ENCODE measurements at regions not wholly inside any gene's neighbourhood (a gene's known extent, or its start where the extent isn't known, plus 50 kb on each side); places are given as distances from the start of the nearest gene placed in this dataset.
"Not testable (repeated sequence)": the region's sequence is repeated elsewhere in the genome, so short reads cannot be mapped to it uniquely, and the experiment has no call there.

DNA sequence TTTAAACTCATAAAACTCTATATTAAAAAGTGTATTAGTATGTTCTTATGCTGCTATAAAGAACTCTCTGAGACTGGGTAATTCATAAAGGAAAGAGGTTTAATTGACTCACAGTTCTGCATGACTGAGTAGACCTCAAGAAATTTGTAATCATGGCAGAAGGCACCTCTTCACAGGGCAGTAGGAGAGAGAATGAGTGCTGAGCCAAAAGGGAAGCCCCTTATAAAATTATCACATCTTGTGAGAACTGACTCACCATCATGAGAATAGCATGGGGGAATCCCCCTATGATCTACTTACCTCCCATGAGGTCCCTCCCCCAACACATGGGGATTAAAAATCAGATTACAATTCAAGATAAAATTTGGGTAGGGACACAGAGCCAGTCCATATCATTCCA lies 463.2 kb downstream of the KLHL13 start:
- no peak for DNase-seq

DNA sequence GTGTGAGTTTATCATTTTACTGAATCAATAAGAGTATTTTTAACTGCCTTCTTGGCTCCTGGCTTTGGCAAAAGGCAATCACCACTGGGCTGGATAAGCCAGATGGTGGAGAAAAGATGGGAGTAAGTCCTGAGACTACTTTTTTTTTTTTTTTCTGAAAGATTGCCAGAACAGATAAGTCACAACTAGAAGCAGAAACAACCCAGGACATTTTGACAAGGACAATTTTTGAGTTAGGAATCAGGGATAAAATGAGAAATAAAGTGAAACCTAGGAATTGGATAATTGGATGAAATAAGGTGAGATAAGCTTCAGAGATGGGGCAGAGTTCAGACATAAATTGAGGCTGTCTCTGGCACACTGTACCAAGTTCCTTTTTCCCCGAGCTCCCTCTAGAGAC lies 471.0 kb downstream of the KLHL13 start:
- DNase-seq = peak; percentile 14

DNA sequence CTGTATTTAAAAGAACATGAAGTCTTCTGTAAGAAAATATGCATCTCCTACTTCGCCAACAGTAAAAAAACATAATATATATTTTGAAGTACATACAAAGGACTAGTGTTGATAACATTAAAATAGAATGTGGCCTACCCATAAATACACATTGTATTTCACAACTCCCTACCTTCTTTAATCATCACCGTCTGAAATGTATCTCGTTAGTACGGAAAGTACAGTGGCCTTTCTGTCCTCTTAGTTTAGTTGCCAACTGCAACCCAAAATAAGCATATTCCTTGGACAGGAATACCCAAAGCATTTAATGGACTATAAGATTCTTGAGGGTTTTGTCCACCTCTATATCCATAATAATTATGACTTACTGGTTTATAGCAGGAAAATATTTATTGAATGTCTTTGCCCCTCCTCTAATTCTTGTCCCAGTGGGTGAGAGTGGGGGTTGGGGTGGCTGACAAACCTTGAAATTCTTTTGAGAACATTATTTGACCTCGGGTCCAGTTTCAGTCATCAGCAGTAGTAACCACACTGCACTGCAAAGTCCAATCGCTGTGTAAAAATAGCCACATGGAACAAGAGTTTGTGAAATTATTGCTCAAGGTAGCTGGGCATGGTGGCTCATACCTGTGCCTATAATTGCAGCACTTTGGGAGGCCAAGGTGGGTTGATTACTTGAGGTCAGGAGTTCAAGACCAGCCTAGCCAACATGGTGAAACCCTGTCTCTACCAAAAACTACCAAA lies 474.5 kb downstream of the KLHL13 start:
- no peak for DNase-seq

DNA sequence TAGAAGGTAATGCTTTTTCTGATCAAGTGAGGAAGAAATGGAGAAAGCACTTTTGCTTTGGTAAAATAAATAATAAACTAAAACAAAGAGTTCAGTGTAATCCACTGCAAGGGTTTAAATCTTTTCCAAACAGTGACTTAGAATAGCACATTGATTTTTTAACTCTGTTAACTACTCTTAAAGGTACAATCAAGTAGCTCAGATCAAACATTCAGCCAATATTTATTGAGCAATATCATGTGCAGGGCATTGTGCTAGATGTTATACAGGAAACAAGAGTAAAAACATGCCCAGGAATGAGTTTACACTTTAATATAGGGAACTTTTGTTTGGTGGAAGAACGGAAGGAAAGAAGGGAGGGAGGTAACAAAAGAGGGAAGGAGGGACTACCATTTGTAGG lies 479.8 kb downstream of the KLHL13 start:
- no peak for DNase-seq

DNA sequence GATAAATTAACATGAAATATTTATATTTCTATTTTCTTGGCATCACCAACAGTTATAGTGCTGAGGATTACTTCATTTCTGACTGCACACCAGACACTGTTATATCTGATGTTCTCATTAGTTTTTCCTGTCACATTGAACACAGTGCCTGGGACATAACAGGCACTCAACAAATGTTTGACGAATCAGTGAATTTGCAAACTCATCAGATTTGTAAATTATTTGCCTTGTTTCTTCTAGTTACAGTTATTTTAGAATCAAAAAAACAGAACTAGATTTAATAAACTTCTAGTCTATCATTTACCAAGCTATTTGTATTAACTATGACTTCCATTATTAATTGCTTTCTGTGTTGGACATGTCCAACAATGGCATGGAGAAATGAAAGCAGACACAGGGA lies 483.3 kb downstream of the KLHL13 start:
- no peak for DNase-seq

DNA sequence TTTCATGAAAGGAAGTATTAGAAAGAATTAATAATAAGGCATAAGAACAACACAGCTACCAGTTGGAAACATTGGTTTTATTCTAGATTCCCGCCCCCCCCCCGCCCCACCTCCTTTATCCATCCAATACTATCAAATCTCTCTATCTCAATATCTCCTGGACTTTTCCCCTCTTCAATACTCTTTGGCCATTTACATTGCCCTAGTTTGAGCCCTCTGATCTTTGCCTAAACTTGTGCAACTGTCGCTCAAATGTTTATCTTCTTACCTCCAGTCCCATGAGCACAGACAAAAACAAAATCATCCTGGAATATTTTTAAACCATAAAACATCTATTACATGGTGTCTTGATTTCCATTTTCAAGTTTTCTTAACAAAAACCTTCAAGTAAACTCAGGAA lies 488.2 kb downstream of the KLHL13 start:
- DNase-seq = no peak

DNA sequence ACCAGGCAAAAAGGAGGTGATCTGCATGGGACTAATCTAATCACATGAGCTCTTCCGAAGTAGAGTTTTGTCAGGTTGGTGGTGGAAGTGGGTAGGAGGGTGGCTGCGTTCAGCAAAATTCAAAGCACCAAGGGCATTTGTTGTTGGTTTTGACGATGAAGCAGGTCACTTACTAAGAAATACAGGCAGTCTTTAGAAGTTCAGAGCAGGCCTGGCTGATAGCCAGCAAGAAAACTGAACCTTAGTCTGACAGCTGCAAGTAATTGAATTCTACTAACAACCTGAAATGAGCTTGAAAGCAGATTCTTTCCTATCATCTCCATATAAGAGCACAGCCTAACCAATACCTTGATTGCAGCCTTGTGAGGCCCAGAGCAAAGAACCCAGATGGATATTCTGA lies 505.8 kb downstream of the KLHL13 start:
- DNase-seq = no peak

DNA sequence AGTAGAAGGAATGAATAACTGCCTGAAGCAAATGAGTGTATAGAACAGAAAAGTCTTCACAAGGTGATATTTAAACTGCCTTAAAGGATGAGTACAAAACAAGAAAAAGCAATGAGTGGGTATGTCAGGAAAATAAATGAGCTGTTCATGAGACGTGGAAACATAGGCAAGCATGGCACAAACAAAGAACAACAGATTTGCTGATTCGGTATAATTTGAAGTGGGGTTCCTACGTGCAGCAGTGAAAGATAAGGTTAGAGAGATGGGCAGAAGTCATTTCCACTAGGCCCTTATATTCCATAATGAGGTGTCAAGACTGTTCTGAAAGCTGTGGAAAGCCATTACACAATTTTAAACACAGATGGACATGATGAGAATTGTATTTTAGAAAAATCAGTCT lies 506.6 kb downstream of the KLHL13 start:
- no peak for DNase-seq

DNA sequence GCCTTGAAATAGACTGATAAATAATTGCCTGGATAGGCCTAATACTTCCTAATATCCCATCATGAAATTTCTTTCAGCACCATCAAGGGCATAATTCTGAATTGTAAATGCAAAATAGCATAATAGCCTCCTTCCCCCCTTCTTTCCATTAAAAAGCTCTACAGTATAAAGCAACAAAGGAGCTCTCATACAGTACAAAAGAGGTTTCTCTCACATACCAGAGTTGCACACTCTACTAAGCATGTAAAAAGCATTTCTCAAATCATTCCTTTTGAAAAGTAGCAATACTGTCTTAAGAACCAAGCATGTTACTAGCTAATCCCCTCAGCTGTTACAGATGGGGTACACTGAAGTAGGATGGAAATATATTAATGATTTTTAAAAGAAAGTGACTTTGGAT lies 509.0 kb downstream of the KLHL13 start:
- no peak for DNase-seq

DNA sequence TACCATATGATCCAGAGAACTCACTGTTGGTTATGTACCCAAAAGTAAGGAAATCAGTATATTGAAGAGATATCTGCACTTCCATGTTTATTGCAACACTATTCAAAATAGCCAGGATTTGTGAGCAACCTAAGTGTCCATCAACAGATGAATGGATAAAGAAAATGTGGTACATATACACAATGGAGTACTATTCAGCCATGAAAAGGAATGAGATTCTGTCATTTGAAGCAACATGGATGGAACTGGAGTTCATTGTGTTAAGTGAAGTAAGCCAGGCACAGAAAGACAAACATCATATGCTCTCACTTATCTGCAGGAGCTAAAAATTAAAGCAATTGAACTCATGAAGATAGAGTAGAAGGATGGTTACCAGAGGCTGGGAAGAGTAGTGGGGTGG lies 510.5 kb downstream of the KLHL13 start:
- not testable (repeated sequence) for DNase-seq

DNA sequence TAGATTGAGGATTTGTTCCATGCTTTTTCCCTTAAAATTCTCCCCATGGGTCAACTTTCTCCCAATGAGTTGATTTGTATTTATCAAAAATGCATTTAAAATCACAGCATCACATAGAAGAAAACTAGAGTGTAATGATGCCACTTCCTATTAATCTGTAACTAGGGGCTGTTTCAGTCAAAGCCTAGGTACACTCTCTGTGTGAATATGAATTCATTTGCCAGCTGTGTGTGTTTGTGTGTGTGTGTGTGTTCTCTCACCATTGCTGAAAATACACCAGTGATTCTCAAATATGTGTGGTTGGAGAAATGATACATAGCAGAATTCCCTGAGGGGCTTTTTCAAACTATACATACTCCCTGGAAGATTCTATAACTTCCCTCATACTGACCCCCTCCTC lies 546.5 kb downstream of the KLHL13 start:
- DNase-seq = no peak

DNA sequence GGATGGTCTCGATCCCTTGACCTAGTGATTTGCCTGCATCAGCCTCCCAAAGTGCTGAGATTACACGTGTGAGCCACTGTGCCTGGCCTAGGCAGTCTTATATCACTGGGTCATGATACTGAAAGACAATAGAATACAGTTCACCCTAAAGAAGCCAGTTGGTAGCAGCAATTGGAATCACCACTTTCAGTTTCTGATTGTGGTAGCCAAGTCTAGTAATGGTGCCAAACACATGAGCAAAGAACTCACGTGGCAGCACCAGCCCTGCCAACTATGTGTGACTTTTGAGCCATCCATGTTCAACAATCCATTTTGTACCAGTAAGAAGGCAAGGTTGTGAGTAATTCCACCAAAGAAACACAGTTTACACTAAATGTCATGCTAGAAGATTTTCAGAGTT lies 548.4 kb downstream of the KLHL13 start:
- no peak for DNase-seq

DNA sequence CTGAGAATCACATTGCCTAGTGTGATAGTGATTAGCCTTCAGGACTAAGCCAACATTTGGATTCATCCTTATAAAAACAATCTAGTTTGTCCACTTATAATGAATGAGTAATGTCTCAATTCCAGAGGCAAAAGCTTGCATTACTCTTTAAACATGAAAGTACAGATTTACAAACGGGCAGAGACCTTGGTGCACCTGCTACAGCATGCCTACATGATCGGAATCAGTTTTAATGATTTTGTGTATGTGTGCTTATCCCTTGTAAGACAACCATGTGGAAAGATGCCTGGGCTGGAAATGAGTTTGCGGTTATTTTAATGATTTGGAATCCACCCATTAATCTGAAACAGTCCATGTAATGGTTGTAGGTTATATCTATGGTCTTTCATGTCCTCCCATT lies 572.7 kb downstream of the KLHL13 start:
- DNase-seq = no peak

DNA sequence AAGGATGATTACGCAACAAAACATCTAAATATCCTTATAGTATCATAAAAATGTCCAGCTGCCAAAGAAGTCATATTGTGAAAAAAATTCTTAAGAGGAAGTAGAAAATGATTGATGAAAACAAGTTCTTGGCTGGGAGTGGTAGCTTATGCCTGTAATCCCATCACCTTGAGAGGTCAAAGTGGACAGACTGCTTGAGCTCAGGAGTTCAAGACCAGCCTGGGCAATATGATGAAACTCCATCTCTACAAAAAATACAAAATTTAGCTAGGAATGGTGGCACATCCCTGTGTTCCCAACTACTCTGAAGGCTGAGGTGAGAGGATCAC lies 577.6 kb downstream of the KLHL13 start:
- no peak for DNase-seq

DNA sequence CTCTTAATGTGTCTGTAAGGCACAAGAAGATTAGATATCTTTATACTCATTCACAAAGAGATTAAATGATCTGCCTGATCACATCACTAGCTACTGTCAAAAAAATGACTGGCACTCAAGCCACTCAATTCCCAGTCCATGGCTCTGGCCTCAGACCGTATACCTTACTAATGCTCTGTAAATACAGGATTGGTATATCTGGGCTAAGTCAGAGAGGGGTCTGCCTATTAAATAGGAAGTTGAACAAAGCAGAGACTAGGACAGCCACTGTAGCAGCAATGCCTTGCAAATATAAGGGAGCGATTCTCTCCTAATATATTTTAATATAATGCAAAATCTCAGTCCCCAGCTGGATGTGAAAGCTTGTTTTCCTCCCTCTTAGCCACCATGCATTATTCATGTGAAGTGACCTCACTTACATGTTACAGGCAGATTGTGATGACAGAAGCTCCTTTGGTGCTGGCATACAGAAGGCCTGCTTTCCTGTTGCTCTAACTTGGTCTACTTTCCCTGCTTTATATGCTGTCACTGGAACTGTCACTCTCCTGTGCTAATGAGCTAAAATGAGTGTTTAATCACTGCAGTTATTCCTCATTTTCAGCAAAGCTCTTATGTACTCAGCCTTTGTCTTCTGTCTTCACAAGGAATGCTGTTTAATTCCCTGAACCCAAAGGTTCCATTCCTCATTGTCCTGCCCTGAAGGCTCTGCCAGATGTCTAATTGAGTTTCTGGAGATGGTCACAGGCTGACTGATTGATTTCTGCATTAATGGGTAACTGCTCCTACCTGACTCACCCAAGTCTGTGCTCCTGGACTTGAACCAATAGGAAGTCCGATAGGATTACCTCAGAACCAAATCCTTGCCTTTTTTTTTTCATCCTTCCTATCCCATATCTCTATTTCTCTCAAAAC lies 578.2 kb downstream of the KLHL13 start:
- no peak for DNase-seq

DNA sequence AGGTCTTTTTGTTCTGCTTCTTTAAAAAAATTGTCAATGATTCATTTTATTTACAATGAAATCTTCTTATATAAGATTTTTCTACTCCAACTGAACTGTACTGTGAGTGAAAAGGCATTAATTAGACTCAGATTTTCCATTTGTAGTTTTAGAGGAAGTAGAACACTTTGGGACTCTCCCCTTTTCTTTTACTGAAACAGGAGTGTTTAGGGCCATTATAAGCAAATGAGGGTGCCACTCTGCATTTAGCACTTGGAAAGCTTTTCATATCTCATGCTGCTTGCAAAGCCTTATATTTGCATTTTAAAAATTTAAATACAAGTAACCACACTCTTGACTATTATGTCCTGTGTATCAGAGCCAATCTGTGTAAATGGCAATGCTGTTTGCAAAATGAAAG lies 584.3 kb downstream of the KLHL13 start:
- no peak for DNase-seq

DNA sequence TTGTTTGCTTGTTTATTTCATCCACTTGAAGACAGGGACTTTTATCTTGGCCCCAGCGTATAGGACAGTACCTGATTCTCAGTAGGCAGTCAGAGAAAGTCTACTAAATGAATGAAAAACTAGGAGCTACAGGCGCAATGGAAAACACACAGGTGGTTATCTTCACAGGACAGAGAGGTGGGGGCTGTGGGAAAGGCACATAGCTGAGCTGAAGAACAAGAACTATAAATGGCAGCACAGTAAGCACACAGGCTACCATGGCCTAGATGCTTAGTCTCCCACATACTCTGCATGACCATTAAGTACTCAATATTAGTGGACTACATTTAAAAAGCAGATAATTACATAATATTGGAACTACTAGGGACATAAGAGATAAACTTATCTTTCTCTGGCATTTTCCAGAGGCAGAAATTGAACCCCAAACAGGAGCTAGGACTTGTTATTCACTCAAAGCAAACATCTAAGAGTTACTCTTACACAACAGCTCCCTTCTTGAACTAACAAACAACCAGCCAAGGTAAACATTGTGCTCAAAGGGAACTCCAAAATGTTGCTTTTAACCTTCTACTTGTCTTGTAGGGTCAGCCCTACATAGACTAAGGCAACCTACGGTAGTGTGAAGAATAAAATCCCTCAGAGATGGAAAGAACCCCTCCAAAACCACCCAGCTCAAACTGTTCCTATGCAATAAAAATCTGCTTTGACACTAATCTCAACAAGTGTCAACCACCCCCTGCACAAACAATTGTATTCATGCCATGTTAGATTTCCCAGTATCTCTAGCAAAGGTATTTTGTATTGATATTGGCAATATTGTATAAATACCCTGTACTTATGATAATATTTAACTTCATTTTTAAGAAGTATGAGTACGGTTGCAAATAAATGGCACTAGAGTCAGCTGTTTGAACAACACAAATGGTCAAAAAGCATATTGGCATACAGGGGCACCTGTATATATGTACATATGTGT lies 593.6 kb downstream of the KLHL13 start:
- no peak for DNase-seq

DNA sequence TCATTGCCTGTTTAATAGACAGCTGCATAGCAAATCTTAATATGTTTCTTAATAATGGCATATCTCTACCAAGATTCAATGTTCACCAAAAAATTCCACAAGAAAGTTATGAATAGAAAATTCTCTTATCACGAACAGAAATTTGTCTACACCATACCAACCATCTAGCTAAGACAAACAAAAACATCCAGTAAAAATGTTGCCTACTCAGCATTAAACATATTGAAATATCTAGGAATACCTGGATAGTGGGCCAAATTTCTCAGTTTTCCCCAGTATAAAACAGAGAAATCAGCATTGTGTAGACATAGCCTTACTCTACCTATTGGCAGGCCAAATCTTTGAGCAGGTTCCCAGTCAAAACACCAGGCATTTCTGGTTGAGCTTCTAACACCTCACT lies 598.6 kb downstream of the KLHL13 start:
- no peak for DNase-seq

DNA sequence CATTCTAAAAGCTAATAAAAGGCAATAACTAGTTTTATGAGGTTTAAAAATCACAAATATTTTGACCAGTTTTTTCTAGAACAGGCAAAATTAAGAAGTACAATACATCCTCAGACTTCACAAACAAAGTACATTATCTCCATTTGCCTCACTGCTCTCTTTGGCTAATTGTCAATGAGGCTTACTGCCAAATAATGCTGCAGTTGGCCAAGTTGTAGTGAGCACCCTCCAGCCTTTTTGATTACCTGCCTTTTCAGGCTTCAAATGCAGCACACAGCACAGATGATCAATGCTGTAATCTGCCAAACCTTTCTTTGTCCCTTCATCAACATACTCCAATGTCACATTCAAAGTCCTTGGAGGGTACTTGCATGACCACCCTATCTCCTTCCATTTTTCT lies 605.2 kb downstream of the KLHL13 start:
- no peak for DNase-seq

DNA sequence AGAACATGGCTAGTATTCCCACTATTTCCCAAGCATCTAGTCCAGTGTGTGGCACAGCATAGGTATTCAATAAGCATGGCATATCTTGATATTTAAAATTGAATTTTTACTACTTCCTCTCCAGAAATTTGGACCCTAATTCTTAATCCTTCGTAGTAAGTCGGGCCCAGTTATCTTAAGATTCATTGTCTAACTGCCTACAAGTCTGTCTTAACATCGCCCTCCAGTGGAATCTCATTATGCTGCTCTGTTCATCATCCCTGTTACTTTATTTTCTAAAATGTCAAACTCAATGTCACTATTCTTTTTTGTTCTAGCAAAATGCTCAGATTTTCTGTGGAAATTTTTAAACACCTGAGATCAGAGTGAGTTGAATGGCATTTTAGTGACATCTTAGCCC lies 606.2 kb downstream of the KLHL13 start:
- no peak for DNase-seq

DNA sequence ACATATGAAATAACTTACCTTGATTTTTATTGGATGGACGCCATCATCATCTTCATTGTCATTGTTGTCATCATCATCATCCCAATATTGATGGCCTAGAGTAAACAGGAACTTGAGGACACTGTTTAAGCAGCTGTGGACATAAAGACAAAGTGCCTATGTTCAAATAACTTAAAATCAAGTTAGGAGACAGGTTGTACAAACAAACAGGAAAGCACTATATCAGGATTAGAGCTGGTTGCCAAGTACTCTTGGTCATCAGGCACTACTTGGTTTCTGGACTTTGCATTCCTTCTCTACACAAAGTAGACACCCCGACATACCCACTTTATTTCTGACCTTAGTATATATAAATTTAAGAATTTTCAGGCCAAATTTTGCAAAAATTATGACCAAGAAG lies 608.6 kb downstream of the KLHL13 start:
- no peak for DNase-seq

DNA sequence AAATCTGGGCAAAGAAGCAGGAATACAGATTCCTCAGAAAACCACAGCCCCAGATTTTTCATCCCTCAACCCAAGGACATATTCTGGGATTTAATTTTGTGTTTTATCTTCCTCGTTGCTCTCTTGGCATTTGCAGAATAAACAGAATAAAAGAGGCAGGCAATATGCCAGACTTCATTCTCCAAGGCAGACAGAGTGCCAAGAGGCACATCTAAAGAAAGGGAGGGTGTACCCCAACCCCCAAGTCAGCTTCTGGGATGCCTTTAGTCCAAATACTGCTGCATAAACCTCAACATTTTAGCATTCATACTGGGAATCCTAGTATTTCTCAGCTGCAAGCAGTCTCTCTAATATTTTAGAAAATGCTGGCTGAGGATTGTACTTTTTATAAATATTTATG lies 629.2 kb downstream of the KLHL13 start:
- no peak for DNase-seq

DNA sequence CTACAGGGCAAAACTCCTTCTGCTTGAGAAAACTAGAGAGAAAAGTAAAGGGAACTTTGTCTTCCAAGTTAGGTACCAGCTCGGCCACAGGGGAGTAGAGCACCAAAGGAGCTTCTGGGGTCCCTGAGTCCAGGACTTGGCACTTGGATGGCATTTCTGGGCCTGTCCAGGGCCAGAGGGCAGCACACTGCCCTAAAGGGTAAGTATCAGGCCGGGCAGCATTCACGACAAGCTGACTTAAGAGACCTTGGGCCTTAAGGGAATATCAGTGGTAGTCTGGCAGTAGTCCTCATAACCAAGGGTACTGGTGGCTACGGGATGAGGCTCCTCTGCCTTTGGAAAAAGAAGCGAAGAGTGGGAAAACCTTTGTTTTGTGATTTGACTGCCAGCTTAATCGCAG lies 632.7 kb downstream of the KLHL13 start:
- no peak for DNase-seq

All from NCI-H2171 treated with DMSO at 0.1 percent for 48 hours (cell line).